Thyroid gland (tissue), 4 donors: ENCODE measurements at regions not wholly inside any gene's neighbourhood (a gene's known extent, or its start where the extent isn't known, plus 50 kb on each side); places are given as distances from the start of the nearest gene placed in this dataset.

ENCODE experiments used
- CTCF ChIP-seq, 6 experiments: fragments of 200-600 bp in 3 of 6; fragments of 450-650 bp in 3 of 6; sonication (generic) in 3 of 6; IDR thresholded peaks; one replicate each; pipeline ENCODE4 v1.5.1; 2016 to 2019; ENCODE audit warnings: antibody characterized with exemption in 6 of 6, mild to moderate bottlenecking in 2 of 6, inconsistent platforms in 1 of 6, moderate library complexity in 1 of 6
- POLR2A ChIP-seq, 2 donors: fragments of 450-650 bp; IDR thresholded peaks; one replicate each; pipeline ENCODE4 v1.6.1; 2017; ENCODE audit warnings: antibody characterized with exemption in 2 of 2, mild to moderate bottlenecking in 2 of 2, moderate library complexity in 1 of 2

- TF ChIP-seq CTCF (IDR thresholded peaks at IDR 0.05) (no peak), POLR2A (IDR thresholded peaks at IDR 0.05) (no peak)
These were observed 69.8 kb upstream of the RAI2 start for GRCh38 chrX:17930850-17931249.
